ENCODE measurements at regions not wholly inside any gene's neighbourhood (a gene's known extent, or its start where the extent isn't known, plus 50 kb on each side); places are given as distances from the start of the nearest gene placed in this dataset.

- Histone ChIP-seq H3K9me3 (ENCODE audit: control insufficient read depth, low read length) (no peaks in the 10 kb centered on the region), H3K27me3 (ENCODE audit: control insufficient read depth, insufficient read depth, low read length, poor library complexity, severe bottlenecking) (no peaks in the 10 kb centered on the region), H3K4me1 (ENCODE audit: control insufficient read depth, insufficient read depth, low read length) (no peaks in the 10 kb centered on the region), H3K27ac (ENCODE audit: insufficient read depth, low read depth, low read length, poor library complexity, severe bottlenecking) (no peak overlapping the region), H3K36me3 (ENCODE audit: control insufficient read depth, insufficient read depth, low read length) (no peaks in the 10 kb centered on the region), H3K4me3 (ENCODE audit: insufficient read depth, low read depth, low read length) (no peak overlapping the region)
Measured at GRCh38 chr1:79469139-79469538, 462.6 kb upstream of the ADGRL4 start.

GRCh38 chr1:79460773-79461436 is 454.4 kb upstream of the ADGRL4 start:
- no peaks in the 10 kb centered on the region for H3K36me3 ChIP-seq (ENCODE audit: control insufficient read depth, insufficient read depth, low read length)
- peaks cover 2% of the 10 kb centered on the region for H3K9me3 ChIP-seq (ENCODE audit: control insufficient read depth, low read length)
- 92 to 93% methylated on average over 2 to 3 of the region's 3 CpGs for WGBS, 2 experiments
- H3K4me3 ChIP-seq (ENCODE audit: insufficient read depth, low read depth, low read length), result no peak overlapping the region
- H3K4me1 ChIP-seq (ENCODE audit: control insufficient read depth, insufficient read depth, low read length), result no peaks in the 10 kb centered on the region
- no peaks in the 10 kb centered on the region for H3K27me3 ChIP-seq (ENCODE audit: control insufficient read depth, insufficient read depth, low read length, poor library complexity, severe bottlenecking)
- no peak overlapping the region for H3K27ac ChIP-seq (ENCODE audit: insufficient read depth, low read depth, low read length, poor library complexity, severe bottlenecking)

GRCh38 chr1:79457562-79458224 is 451.2 kb upstream of the ADGRL4 start:
- Histone ChIP-seq H3K27ac (ENCODE audit: insufficient read depth, low read depth, low read length, poor library complexity, severe bottlenecking) (no peak overlapping the region), H3K27me3 (ENCODE audit: control insufficient read depth, insufficient read depth, low read length, poor library complexity, severe bottlenecking) (no peaks in the 10 kb centered on the region), H3K4me3 (ENCODE audit: insufficient read depth, low read depth, low read length) (no peak overlapping the region), H3K36me3 (ENCODE audit: control insufficient read depth, insufficient read depth, low read length) (no peaks in the 10 kb centered on the region), H3K9me3 (ENCODE audit: control insufficient read depth, low read length) (no peaks in the 10 kb centered on the region), H3K4me1 (ENCODE audit: control insufficient read depth, insufficient read depth, low read length) (no peaks in the 10 kb centered on the region)
- 92 to 93% methylated on average over 5 of the region's 5 CpGs for WGBS, 2 experiments

- WGBS, 2 experiments, result 92 to 100% methylated on average over 2 of the region's 2 CpGs
- Histone ChIP-seq H3K27me3 (ENCODE audit: control insufficient read depth, insufficient read depth, low read length, poor library complexity, severe bottlenecking) (no peaks in the 10 kb centered on the region), H3K4me3 (ENCODE audit: insufficient read depth, low read depth, low read length) (no peak overlapping the region)
Measured at GRCh38 chr1:79448426-79448825, 441.9 kb upstream of the ADGRL4 start.

GRCh38 chr1:79441238-79441637 is 434.7 kb upstream of the ADGRL4 start:
- H3K36me3 ChIP-seq (ENCODE audit: control insufficient read depth, insufficient read depth, low read length), result no peaks in the 10 kb centered on the region
- H3K9me3 ChIP-seq (ENCODE audit: control insufficient read depth, low read length), result no peaks in the 10 kb centered on the region
- no peak overlapping the region for H3K4me3 ChIP-seq (ENCODE audit: insufficient read depth, low read depth, low read length)
- H3K27ac ChIP-seq (ENCODE audit: insufficient read depth, low read depth, low read length, poor library complexity, severe bottlenecking), result no peak overlapping the region
- H3K27me3 ChIP-seq (ENCODE audit: control insufficient read depth, insufficient read depth, low read length, poor library complexity, severe bottlenecking), result no peaks in the 10 kb centered on the region
- WGBS, 2 experiments, result 86 to 98% methylated on average over 2 of the region's 2 CpGs
- no peaks in the 10 kb centered on the region for H3K4me1 ChIP-seq (ENCODE audit: control insufficient read depth, insufficient read depth, low read length)

More at GRCh38 chr1:79448426-79448825, 441.9 kb upstream of the ADGRL4 start:
- H3K36me3 ChIP-seq (ENCODE audit: control insufficient read depth, insufficient read depth, low read length), result no peaks in the 10 kb centered on the region
- no peak overlapping the region for H3K27ac ChIP-seq (ENCODE audit: insufficient read depth, low read depth, low read length, poor library complexity, severe bottlenecking)
- H3K9me3 ChIP-seq (ENCODE audit: control insufficient read depth, low read length), result no peaks in the 10 kb centered on the region
- H3K4me1 ChIP-seq (ENCODE audit: control insufficient read depth, insufficient read depth, low read length), result no peaks in the 10 kb centered on the region

- Histone ChIP-seq H3K4me1 (ENCODE audit: control insufficient read depth, insufficient read depth, low read length) (no peaks in the 10 kb centered on the region), H3K27ac (ENCODE audit: insufficient read depth, low read depth, low read length, poor library complexity, severe bottlenecking) (no peak overlapping the region), H3K36me3 (ENCODE audit: control insufficient read depth, insufficient read depth, low read length) (no peaks in the 10 kb centered on the region), H3K9me3 (ENCODE audit: control insufficient read depth, low read length) (no peaks in the 10 kb centered on the region), H3K27me3 (ENCODE audit: control insufficient read depth, insufficient read depth, low read length, poor library complexity, severe bottlenecking) (no peaks in the 10 kb centered on the region), H3K4me3 (ENCODE audit: insufficient read depth, low read depth, low read length) (no peak overlapping the region)
- WGBS, 2 experiments, result 85 to 97% methylated on average over 2 of the region's 2 CpGs
Measured at GRCh38 chr1:79437540-79437939, 431.0 kb upstream of the ADGRL4 start.

- WGBS, 2 experiments, result 91 to 92% methylated on average over 2 of the region's 2 CpGs
Measured at GRCh38 chr1:79431340-79431739, 424.8 kb upstream of the ADGRL4 start.

GRCh38 chr1:79430437-79430836 is 423.9 kb upstream of the ADGRL4 start:
- H3K27me3 ChIP-seq (ENCODE audit: control insufficient read depth, insufficient read depth, low read length, poor library complexity, severe bottlenecking), result no peaks in the 10 kb centered on the region
- H3K9me3 ChIP-seq (ENCODE audit: control insufficient read depth, low read length), result no peaks in the 10 kb centered on the region
- H3K4me1 ChIP-seq (ENCODE audit: control insufficient read depth, insufficient read depth, low read length), result no peaks in the 10 kb centered on the region
- WGBS, 2 experiments, result 92 to 96% methylated on average over 11 of the region's 11 CpGs
- no peak overlapping the region for H3K27ac ChIP-seq (ENCODE audit: insufficient read depth, low read depth, low read length, poor library complexity, severe bottlenecking)
- H3K36me3 ChIP-seq (ENCODE audit: control insufficient read depth, insufficient read depth, low read length), result no peaks in the 10 kb centered on the region
- H3K4me3 ChIP-seq (ENCODE audit: insufficient read depth, low read depth, low read length), result no peak overlapping the region

More at GRCh38 chr1:79431340-79431739, 424.8 kb upstream of the ADGRL4 start:
- no peaks in the 10 kb centered on the region for H3K9me3 ChIP-seq (ENCODE audit: control insufficient read depth, low read length)
- no peaks in the 10 kb centered on the region for H3K4me1 ChIP-seq (ENCODE audit: control insufficient read depth, insufficient read depth, low read length)
- no peak overlapping the region for H3K27ac ChIP-seq (ENCODE audit: insufficient read depth, low read depth, low read length, poor library complexity, severe bottlenecking)
- H3K27me3 ChIP-seq (ENCODE audit: control insufficient read depth, insufficient read depth, low read length, poor library complexity, severe bottlenecking), result no peaks in the 10 kb centered on the region
- H3K36me3 ChIP-seq (ENCODE audit: control insufficient read depth, insufficient read depth, low read length), result no peaks in the 10 kb centered on the region
- no peak overlapping the region for H3K4me3 ChIP-seq (ENCODE audit: insufficient read depth, low read depth, low read length)

- no peaks in the 10 kb centered on the region for H3K36me3 ChIP-seq (ENCODE audit: control insufficient read depth, insufficient read depth, low read length)
- WGBS, 2 experiments, result 96 to 100% methylated on average over 2 of the region's 2 CpGs
- H3K9me3 ChIP-seq (ENCODE audit: control insufficient read depth, low read length), result no peaks in the 10 kb centered on the region
- H3K4me1 ChIP-seq (ENCODE audit: control insufficient read depth, insufficient read depth, low read length), result no peaks in the 10 kb centered on the region
- no peaks in the 10 kb centered on the region for H3K27me3 ChIP-seq (ENCODE audit: control insufficient read depth, insufficient read depth, low read length, poor library complexity, severe bottlenecking)
- H3K4me3 ChIP-seq (ENCODE audit: insufficient read depth, low read depth, low read length), result no peak overlapping the region
- no peak overlapping the region for H3K27ac ChIP-seq (ENCODE audit: insufficient read depth, low read depth, low read length, poor library complexity, severe bottlenecking)
Measured at GRCh38 chr1:79422726-79423125, 416.2 kb upstream of the ADGRL4 start.

- no peaks in the 10 kb centered on the region for H3K36me3 ChIP-seq (ENCODE audit: control insufficient read depth, insufficient read depth, low read length)
- H3K27ac ChIP-seq (ENCODE audit: insufficient read depth, low read depth, low read length, poor library complexity, severe bottlenecking), result no peak overlapping the region
- H3K27me3 ChIP-seq (ENCODE audit: control insufficient read depth, insufficient read depth, low read length, poor library complexity, severe bottlenecking), result no peaks in the 10 kb centered on the region
- no peaks in the 10 kb centered on the region for H3K4me1 ChIP-seq (ENCODE audit: control insufficient read depth, insufficient read depth, low read length)
- H3K4me3 ChIP-seq (ENCODE audit: insufficient read depth, low read depth, low read length), result no peak overlapping the region
- 94 to 95% methylated on average over 2 of the region's 2 CpGs for WGBS, 2 experiments
- no peaks in the 10 kb centered on the region for H3K9me3 ChIP-seq (ENCODE audit: control insufficient read depth, low read length)
Measured at GRCh38 chr1:79398501-79398900, 392.0 kb upstream of the ADGRL4 start.
